HK-2 (cell line): ENCODE measurements at regions not wholly inside any gene's neighbourhood (a gene's known extent, or its start where the extent isn't known, plus 50 kb on each side); places are given as distances from the start of the nearest gene placed in this dataset.

Experiments
- DNase-seq: peaks from one replicate; pipeline ENCODE4 v3.0.0-alpha.2; 2018; ENCODE audit not compliant: unreplicated experiment

DNA sequence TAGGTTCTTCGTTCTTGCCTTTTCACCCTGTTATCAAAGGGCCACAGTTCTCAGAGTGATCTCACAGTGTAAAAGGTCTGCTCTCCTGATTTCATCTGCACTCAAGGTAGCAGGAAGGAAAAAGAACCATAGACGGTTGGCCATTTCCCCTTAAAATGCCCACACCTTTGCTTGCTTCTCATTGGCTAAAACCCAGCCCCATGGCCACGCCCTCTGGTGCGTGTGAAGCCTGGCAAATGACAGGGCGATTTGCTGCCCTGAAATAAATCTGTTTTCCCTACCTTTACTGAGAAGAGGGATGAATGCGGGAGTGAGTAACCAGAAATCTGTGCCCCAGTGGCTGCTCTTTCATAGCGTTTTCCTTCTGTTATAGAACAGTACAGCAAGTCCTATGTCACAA, 269.3 kb downstream of the POU4F1 start:
- DNase-seq: no peak

- no peak for DNase-seq
Measured at GRCh38 chr13:78326633-78327032, 276.7 kb downstream of the POU4F1 start.

GRCh38 chr13:78325585-78325984, 277.8 kb downstream of the POU4F1 start:
- no peak for DNase-seq

GRCh38 chr13:78323848-78324247, 279.5 kb downstream of the POU4F1 start:
- no peak for DNase-seq

DNA sequence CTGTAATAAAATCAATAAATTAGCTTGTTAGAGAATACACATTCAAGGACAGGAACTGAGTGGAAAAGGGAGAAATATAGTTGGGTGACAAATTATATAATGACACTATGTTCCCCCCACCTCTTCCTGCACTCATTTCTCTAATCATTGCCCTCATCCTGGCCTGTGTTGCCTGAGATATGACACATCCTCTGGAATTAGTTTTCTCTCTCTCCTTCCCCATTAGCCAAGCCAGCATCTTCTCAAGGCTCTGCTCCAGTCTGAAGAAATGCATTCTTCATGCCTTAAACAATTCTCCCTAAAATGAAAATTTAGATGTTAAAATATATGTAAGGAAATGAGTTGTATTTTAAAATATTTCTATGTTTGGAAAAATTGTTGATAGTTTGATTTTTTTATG, 280.3 kb downstream of the POU4F1 start:
- no peak for DNase-seq

- no peak for DNase-seq
Measured at GRCh38 chr13:78319101-78319627, 284.2 kb downstream of the POU4F1 start.

DNA sequence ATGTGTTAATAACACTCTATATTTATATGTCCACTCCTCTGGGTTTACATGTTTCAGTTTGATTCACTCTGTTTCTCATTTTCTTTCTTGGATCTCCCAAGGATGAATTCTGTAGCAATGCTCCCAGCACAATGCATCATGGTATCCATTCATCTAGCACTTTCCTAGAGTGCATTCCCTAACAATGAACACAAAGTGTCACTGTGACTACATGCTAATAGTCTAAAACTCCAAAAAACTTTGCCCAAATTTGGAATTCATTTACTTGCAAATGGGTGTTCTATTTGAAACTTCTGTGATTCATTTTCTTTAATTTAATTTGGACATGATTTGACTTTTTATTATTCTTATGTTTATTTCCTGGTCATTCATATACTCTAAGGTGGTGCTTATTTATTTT, 286.3 kb downstream of the POU4F1 start:
- no peak for DNase-seq

GRCh38 chr13:78309497-78310180, 293.7 kb downstream of the POU4F1 start:
- no peak for DNase-seq

DNA sequence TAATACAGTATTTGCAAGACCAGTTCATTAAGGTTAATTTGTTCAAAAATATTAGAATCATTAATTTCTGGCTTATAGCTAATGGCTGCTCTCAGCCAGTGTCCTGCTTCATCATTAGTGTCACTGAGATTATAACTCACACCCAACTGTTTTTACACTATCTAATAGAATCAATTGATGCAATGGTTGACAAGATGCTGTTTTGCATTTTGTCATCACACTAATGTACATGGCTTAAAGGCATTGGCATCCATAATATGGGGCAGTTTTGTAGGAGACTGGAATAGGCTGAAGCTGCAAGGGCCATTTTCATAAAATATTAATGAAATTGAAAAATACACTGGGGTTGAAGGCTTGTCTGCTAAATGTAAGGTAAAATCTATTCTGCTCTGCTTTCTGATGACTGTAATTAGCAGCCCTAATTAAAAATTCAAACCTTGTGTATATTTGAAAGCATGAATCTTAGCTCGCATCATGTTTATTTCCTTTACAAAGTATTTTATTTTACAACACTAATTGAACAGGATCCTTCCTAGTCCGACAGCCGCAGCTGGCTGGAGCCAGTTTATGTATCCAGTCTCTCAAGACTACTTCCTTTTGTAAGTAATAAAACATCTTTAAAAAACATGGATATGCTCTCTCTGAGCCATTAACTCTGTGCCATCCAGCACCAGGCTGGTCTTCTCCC, 296.7 kb downstream of the POU4F1 start:
- no peak for DNase-seq

DNA sequence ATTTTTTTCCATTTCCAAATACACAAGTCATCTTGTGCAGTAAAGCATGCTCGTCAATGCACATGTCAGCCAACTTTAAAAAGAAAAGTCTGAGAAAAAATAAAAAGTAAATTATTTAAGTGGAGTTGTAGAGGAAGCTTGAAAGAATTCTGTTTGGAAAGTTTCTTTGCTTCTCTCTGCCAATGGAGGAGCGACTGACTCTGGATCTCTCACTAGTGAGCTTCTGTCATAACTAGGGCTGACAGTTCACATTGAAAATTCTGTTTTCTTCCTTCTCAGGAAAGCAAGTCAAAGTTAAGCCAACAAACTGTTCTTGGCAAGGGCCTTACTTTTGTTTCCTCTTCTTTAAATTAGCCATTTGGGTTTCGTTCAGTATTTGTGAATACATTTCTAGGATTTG, 298.2 kb downstream of the POU4F1 start:
- DNase-seq: no peak

GRCh38 chr13:78299832-78300623, 303.3 kb downstream of the POU4F1 start:
- no peak for DNase-seq

GRCh38 chr13:78298657-78299056, 304.7 kb downstream of the POU4F1 start:
- no peak for DNase-seq

- no peak for DNase-seq
Measured at GRCh38 chr13:78286748-78287147, 316.6 kb downstream of the POU4F1 start.

DNA sequence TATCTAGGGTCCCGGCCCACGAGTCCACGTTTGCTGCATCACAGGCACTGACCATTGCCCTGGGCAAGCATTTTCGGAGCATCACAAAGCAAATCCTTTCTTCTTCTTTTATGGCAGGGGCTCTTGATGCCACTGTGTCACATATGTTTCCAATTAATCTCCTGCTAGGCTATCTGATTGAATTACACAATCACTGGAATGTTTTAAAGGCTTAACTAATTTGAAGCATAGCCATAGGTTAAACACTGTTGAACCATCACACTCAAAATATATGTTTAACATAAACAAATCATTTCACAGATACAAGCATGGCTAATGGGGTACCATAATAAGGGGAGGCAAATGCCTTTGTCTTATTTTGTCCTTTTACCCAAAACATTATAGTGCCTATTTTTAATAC, 338.3 kb downstream of the POU4F1 start:
- no peak for DNase-seq

DNA sequence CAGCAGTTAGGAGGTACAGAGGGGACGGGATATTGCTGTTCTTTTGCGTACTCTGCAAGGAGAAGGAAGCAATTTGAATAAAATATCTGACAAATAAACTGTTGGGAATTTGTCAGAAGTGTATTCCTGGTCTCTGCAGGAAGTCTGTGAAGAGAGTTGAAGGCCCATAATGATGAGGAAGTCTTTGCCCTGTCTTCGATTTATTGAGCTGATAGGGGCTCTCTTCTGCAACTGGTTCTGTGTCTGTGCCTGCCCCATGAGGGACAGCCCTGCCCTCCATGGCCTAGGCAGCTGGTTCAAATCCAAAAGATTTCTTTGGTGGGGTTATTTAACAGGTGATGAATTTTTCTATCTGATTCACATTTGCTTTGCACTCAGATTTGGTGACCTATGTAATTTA, 339.7 kb upstream of the EDNRB start:
- no peak for DNase-seq

DNA sequence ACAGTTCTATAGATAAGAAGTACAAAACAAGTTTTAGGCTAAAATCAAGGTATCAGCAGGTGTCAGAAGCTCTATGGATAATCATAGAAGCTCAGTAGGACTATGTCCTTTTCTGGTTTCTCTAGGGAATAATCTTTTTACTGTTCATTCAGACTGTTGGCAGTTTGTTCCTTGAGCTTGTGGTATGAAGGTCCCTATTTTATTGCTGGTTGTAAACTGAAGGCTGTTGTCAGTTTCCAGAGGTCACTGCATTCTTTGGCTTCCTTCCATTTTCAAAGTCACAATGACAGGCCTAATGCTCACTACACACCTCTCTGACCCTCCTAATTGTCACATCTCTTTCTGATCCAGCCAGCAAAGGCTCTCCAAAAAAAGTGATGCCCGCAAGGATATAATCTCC, 337.9 kb upstream of the EDNRB start:
- no peak for DNase-seq

- no peak for DNase-seq
Measured at GRCh38 chr13:78254113-78254512, 335.5 kb upstream of the EDNRB start.

GRCh38 chr13:78247362-78247761, 328.7 kb upstream of the EDNRB start:
- no peak for DNase-seq

- DNase-seq: peak; percentile 5
Measured at GRCh38 chr13:78241278-78241919, 322.8 kb upstream of the EDNRB start.

- no peak for DNase-seq
Measured at GRCh38 chr13:78239714-78240113, 321.1 kb upstream of the EDNRB start.

DNA sequence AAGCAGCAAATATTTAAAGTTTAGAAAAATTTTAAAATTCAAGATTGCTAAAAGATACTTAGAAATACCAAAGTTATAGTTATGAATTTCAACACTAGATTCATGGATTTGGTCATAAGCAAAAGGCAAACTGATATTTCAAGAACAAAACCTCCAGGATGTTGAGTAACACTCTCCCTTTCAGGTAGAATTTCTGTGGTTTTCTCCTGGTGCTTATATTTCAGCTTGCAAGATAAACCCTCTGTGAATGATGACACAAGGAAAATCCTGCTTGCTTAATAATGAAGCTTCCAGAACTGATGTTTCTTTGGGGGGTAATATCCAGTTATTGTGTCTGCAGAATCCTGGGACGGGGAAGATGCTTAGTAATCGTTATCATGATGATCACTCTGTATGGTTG, 320.3 kb upstream of the EDNRB start:
- DNase-seq: no peak

DNA sequence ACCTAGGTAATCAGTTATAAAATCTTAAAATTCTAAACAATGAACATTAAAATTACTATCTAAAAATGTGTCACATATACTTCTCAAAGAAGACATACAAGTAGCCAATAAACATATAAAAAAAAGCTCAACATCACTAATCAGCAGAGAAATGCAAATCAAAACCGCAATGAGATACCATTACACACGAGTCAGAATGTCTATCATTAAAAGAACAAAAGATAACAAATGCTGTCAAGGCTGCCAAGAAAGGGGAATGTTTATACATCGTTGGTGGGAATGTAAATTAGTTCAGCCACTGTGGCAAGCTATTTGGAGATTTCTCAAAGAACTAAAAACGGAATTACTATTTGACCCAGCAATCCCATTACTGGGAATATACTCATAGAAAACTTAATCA, 310.3 kb upstream of the EDNRB start:
- no peak for DNase-seq
